GM12878 (cell line): ENCODE measurements at regions not wholly inside any gene's neighbourhood (a gene's known extent, or its start where the extent isn't known, plus 50 kb on each side); places are given as distances from the start of the nearest gene placed in this dataset.

Experiments used
- CEBPB ChIP-seq, 2 experiments: fragments of 150-350 bp in 1 of 2; IDR thresholded peaks; 2 replicates each; pipeline ENCODE4 v1.6.1; 2012 to 2014; ENCODE audit warnings: low read depth in 2 of 2, low read length in 2 of 2, borderline replicate concordance in 1 of 2, inconsistent platforms in 1 of 2
- CTCF ChIP-seq, 3 experiments: IDR thresholded peaks in 2 of 3; conservative IDR thresholded peaks in 1 of 3; 2 replicates each; pipeline ENCODE4 v1.5.1; 2011; ENCODE audit warnings: low read depth in 3 of 3, low read length in 3 of 3, mild to moderate bottlenecking in 3 of 3, control low read depth in 2 of 3, moderate library complexity in 2 of 3, inconsistent platforms in 1 of 3, mixed read lengths in 1 of 3; ENCODE audit not compliant: control insufficient read depth in 2 of 3, insufficient read depth in 1 of 3; ENCODE audit errors: extremely low read depth in 1 of 3
- E2F8 ChIP-seq: fragments of 450-650 bp; IDR thresholded peaks from 2 replicates; pipeline ENCODE4 v1.6.1; 2018; ENCODE audit warnings: mild to moderate bottlenecking, low read depth, moderate library complexity; ENCODE audit not compliant: partially characterized antibody
- EP300 ChIP-seq, 2 experiments: fragments of 150-350 bp in 1 of 2; IDR thresholded peaks; 2 replicates each; pipeline ENCODE4 v1.6.1; 2011 to 2012; ENCODE audit warnings: low read depth in 2 of 2, low read length in 2 of 2, borderline replicate concordance in 1 of 2, improper control_type of control experiment in 1 of 2, inconsistent platforms in 1 of 2; ENCODE audit not compliant: control insufficient read depth in 1 of 2
- ETV6 ChIP-seq, 2 experiments: fragments of 450-650 bp in 1 of 2; IDR thresholded peaks in 1 of 2; conservative IDR thresholded peaks in 1 of 2; 2 replicates each; pipeline ENCODE4 v1.6.1; 2014; ENCODE audit warnings: antibody characterized with exemption in 1 of 2, borderline replicate concordance in 1 of 2, low read depth in 1 of 2, mild to moderate bottlenecking in 1 of 2, moderate library complexity in 1 of 2
- GATAD2B ChIP-seq: fragments of 450-650 bp; conservative IDR thresholded peaks from 2 replicates; pipeline ENCODE4 v1.6.1; 2017; ENCODE audit warnings: low read depth, mild to moderate bottlenecking, moderate library complexity
- HCFC1 ChIP-seq: fragments of 150-350 bp; IDR thresholded peaks from 2 replicates; pipeline ENCODE4 v1.6.1; 2014; ENCODE audit warnings: low read length
- MAX ChIP-seq: IDR thresholded peaks from 2 replicates; pipeline ENCODE4 v1.6.1; 2012; ENCODE audit warnings: low read depth, low read length, improper control_type of control experiment
- PAX5 ChIP-seq: IDR thresholded peaks from 2 replicates; pipeline ENCODE4 v1.6.1; 2011; ENCODE audit warnings: low read depth, low read length, borderline replicate concordance
- PKNOX1 ChIP-seq: fragments of 450-650 bp; IDR thresholded peaks from 2 replicates; pipeline ENCODE4 v1.6.1; 2016; ENCODE audit warnings: mild to moderate bottlenecking
- POLR2A ChIP-seq: IDR thresholded peaks from 2 replicates; pipeline ENCODE4 v1.6.1; 2011; ENCODE audit warnings: low read depth, mild to moderate bottlenecking, low read length
- POLR2AphosphoS5 ChIP-seq: IDR thresholded peaks from 2 replicates; pipeline ENCODE4 v1.6.1; 2011; ENCODE audit warnings: mild to moderate bottlenecking, low read length, inconsistent platforms
- SMC3 ChIP-seq: IDR thresholded peaks from 2 replicates; pipeline ENCODE4 v1.6.1; 2011; ENCODE audit warnings: low read length, improper control_type of control experiment, borderline replicate concordance
- ZNF24 ChIP-seq: fragments of 450-650 bp; IDR thresholded peaks from 2 replicates; pipeline ENCODE4 v1.6.1; 2017; ENCODE audit warnings: antibody characterized with exemption, mild to moderate bottlenecking

- TF ChIP-seq CTCF (IDR thresholded peaks at IDR 0.05 in 2 of 3, conservative IDR thresholded peaks at IDR 0.05 in 1 of 3; ENCODE audit: control insufficient read depth in 2 of 3, extremely low read depth in 1 of 3, insufficient read depth in 1 of 3, low read depth in 3 of 3, low read length in 3 of 3): no peak
- TF ChIP-seq ZNF24: no peak
- no peak for TF ChIP-seq EP300 (IDR thresholded peaks at IDR 0.05; ENCODE audit: borderline replicate concordance in 1 of 2, control insufficient read depth in 1 of 2, low read depth in 2 of 2, low read length in 2 of 2)
- no peak for TF ChIP-seq SMC3
- TF ChIP-seq POLR2AphosphoS5: no peak
- no peak for TF ChIP-seq ETV6 (conservative IDR thresholded peaks at IDR 0.05 in 1 of 2, IDR thresholded peaks at IDR 0.05 in 1 of 2; ENCODE audit: borderline replicate concordance in 1 of 2, low read depth in 1 of 2)
- TF ChIP-seq GATAD2B: no peak
- no peak for TF ChIP-seq E2F8
- TF ChIP-seq PKNOX1: no peak
- TF ChIP-seq MAX: no peak
- TF ChIP-seq PAX5: no peak
- no peak for TF ChIP-seq HCFC1
- TF ChIP-seq CEBPB (IDR thresholded peaks at IDR 0.05; ENCODE audit: borderline replicate concordance in 1 of 2, low read depth in 2 of 2, low read length in 2 of 2): no peak
- TF ChIP-seq POLR2A: no peak
Observed at GRCh38 chr10:83698899-83699298, 440.4 kb upstream of the GHITM start.
